Neuronal stem cell (in vitro differentiated cells): ENCODE measurements at regions not wholly inside any gene's neighbourhood (a gene's known extent, or its start where the extent isn't known, plus 50 kb on each side); places are given as distances from the start of the nearest gene placed in this dataset.

ENCODE experiments used
- DNase-seq: peaks from one replicate; pipeline ENCODE4 v3.0.0-alpha.2; 2013; ENCODE audit warnings: low spot score
- H2AFZ ChIP-seq: one replicate; pipeline ENCODE4 v1.6.1; 2013; ENCODE audit warnings: mild to moderate bottlenecking, low read length, inconsistent platforms
- H2AK5ac ChIP-seq: 2 replicates; pipeline ENCODE4 v1.6.1; 2013; ENCODE audit warnings: low read depth, mild to moderate bottlenecking, inconsistent platforms, low read length, moderate library complexity, mixed read lengths
- H2BK120ac ChIP-seq: 2 replicates; pipeline ENCODE4 v1.6.1; 2013; ENCODE audit warnings: low read depth, mild to moderate bottlenecking, inconsistent platforms, low read length, moderate library complexity, mixed read lengths
- H2BK12ac ChIP-seq: one replicate; pipeline ENCODE4 v1.6.1; 2013; ENCODE audit warnings: low read length, inconsistent platforms
- H2BK15ac ChIP-seq: 2 replicates; pipeline ENCODE4 v1.6.1; 2013; ENCODE audit warnings: mild to moderate bottlenecking, low read length, inconsistent platforms, mixed read lengths
- H2BK5ac ChIP-seq: one replicate; pipeline ENCODE4 v1.6.1; 2013; ENCODE audit warnings: inconsistent platforms, mild to moderate bottlenecking, low read length, moderate library complexity
- H3K14ac ChIP-seq: one replicate; pipeline ENCODE4 v1.6.1; 2013; ENCODE audit warnings: low read length, inconsistent platforms
- H3K18ac ChIP-seq: 2 replicates; pipeline ENCODE4 v1.6.1; 2013; ENCODE audit warnings: low read length, inconsistent platforms
- H3K23ac ChIP-seq: 2 replicates; pipeline ENCODE4 v1.6.1; 2013; ENCODE audit warnings: low read depth, mild to moderate bottlenecking, mixed read lengths, low read length, inconsistent platforms; ENCODE audit not compliant: poor library complexity
- H3K27ac ChIP-seq: replicated peaks from 3 replicates; pipeline ENCODE4 v1.5.1; 2013; ENCODE audit warnings: low read length, inconsistent platforms
- H3K27me3 ChIP-seq, 3 experiments: 2 replicates each; pipeline ENCODE4 v1.6.1; 2013; ENCODE audit warnings: low read length in 3 of 3, mild to moderate bottlenecking in 2 of 3, inconsistent platforms in 1 of 3, low read depth in 1 of 3, mixed read lengths in 1 of 3, moderate library complexity in 1 of 3; ENCODE audit not compliant: control insufficient read depth in 3 of 3, insufficient read depth in 3 of 3
- H3K36me3 ChIP-seq, 2 donors: replicated peaks in 1 of 2; 2 replicates each; pipeline ENCODE4 v1.6.1; 2013; ENCODE audit warnings: low read length in 2 of 2; ENCODE audit not compliant: control insufficient read depth in 2 of 2, insufficient read depth in 2 of 2
- H3K4ac ChIP-seq: 2 replicates; pipeline ENCODE4 v1.6.1; 2013; ENCODE audit warnings: inconsistent platforms, mild to moderate bottlenecking, low read length, moderate library complexity
- H3K4me1 ChIP-seq, 2 donors: 1 replicate in 1 of 2; 2 replicates in 1 of 2; pipeline ENCODE4 v1.6.1; 2013; ENCODE audit warnings: low read length in 2 of 2, low read depth in 1 of 2; ENCODE audit not compliant: control insufficient read depth in 2 of 2, insufficient read depth in 1 of 2
- H3K4me2 ChIP-seq: one replicate; pipeline ENCODE4 v1.6.1; 2013; ENCODE audit warnings: mild to moderate bottlenecking, low read length, inconsistent platforms; ENCODE audit not compliant: insufficient read depth, poor library complexity, severe bottlenecking
- H3K4me3 ChIP-seq, 2 donors: 2 replicates each; pipeline ENCODE4 v1.5.1; 2013; ENCODE audit warnings: low read length in 2 of 2, mild to moderate bottlenecking in 2 of 2, inconsistent platforms in 1 of 2, moderate library complexity in 1 of 2
- H3K79me1 ChIP-seq: one replicate; pipeline ENCODE4 v1.6.1; 2013; ENCODE audit warnings: low read depth, mild to moderate bottlenecking, inconsistent platforms, low read length, moderate library complexity
- H3K9ac ChIP-seq: one replicate; pipeline ENCODE4 v1.6.1; 2013; ENCODE audit warnings: mild to moderate bottlenecking, low read depth, low read length, inconsistent platforms; ENCODE audit not compliant: poor library complexity
- H3K9me3 ChIP-seq, 2 donors: replicated peaks in 1 of 2; 2 replicates each; pipeline versions ENCODE3 to v1.6.1; 2013; ENCODE audit warnings: low read length in 2 of 2, mild to moderate bottlenecking in 2 of 2, inconsistent platforms in 1 of 2, low read depth in 1 of 2, mixed read lengths in 1 of 2, moderate library complexity in 1 of 2; ENCODE audit not compliant: control insufficient read depth in 2 of 2, insufficient read depth in 1 of 2
- H4K8ac ChIP-seq: one replicate; pipeline ENCODE4 v1.6.1; 2013; ENCODE audit warnings: low read depth, mild to moderate bottlenecking, inconsistent platforms, low read length, moderate library complexity
- H4K91ac ChIP-seq: one replicate; pipeline ENCODE4 v1.6.1; 2013; ENCODE audit warnings: low read length, low read depth, mild to moderate bottlenecking, inconsistent platforms; ENCODE audit not compliant: poor library complexity
- WGBS, 2 donors: extraction: QIAGEN DNeasy Blood & Tissue Kit; methylation state at CpG; one replicate each; pipeline ENCODE4 v1.1.7; 2013; ENCODE audit warnings: missing lambda C conversion rate in 2 of 2, mixed read lengths in 1 of 2; ENCODE audit not compliant: insufficient read length in 2 of 2, insufficient replicate concordance in 1 of 2; ENCODE audit errors: extremely low coverage in 2 of 2; 5-methylcytosine and 5-hydroxymethylcytosine counted together

DNA sequence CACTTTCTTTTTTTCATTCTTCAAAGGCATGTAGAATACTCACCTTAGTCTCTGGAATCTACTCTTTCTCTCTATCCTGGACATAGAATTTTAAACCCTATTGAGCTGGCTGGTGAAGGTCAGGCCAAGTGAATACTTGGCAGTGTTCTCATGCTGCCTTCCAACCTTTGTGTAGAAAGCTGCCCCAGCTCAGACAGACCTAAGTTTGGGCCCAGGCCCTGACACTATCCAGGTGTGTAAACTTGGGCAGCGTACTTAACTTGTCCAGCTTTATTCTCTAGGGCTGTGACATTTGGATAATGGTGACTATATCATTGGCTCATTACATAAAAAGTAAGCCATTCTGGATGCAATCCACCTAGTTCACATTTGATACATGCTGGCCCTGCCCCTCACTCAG is 298.3 kb downstream of the IRX1 start:
- H3K27ac ChIP-seq: no peak overlapping the region
- H3K79me1 ChIP-seq: no peaks in the 10 kb centered on the region
- no peak overlapping the region for H2BK12ac ChIP-seq
- H3K4me2 ChIP-seq: no peak overlapping the region
- no peak overlapping the region for H4K91ac ChIP-seq
- H2AFZ ChIP-seq: no peak overlapping the region
- H3K23ac ChIP-seq: no peak overlapping the region
- no peak overlapping the region for H3K18ac ChIP-seq
- no peak overlapping the region for H2BK15ac ChIP-seq
- DNase-seq: no peak
- H4K8ac ChIP-seq: no peak overlapping the region
- peaks cover 9 to 10% of the 10 kb centered on the region in 2 donors for H3K4me1 ChIP-seq
- no peak overlapping the region for H3K9ac ChIP-seq
- H2AK5ac ChIP-seq: no peak overlapping the region
- H3K9me3 ChIP-seq: peaks cover 0 to 4% of the 10 kb centered on the region in 2 donors
- H3K14ac ChIP-seq: no peak overlapping the region
- no peaks in the 10 kb centered on the region for H3K36me3 ChIP-seq
- H3K4ac ChIP-seq: no peak overlapping the region
- H3K4me3 ChIP-seq: no peak overlapping the region
- no peak overlapping the region for H2BK120ac ChIP-seq
- WGBS, 2 donors: no CpG with 5 or more reads among the region's 1 CpG
- no peak overlapping the region for H2BK5ac ChIP-seq
- peaks cover 0 to 5% (median 0%) of the 10 kb centered on the region in 3 experiments for H3K27me3 ChIP-seq

DNA sequence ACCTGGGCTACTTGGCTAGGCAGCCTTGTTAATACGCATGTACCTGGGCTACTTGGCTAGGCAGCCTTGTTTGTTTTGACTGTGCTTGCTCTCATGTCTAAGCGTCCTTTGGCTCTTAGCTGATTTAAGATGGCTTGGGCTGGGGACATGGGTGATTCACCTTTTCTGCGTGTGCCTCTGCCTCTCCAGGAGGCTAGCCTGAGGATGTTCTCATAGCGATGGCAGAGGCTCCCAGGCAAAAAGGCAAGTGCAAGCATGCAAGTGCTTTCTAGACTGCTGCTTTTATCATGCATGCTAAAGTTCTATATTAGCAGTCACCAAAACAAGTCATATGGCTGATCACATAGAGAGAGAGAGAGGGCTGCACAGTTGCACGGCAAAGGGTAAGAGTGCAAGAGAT is 300.5 kb downstream of the IRX1 start:
- no peak overlapping the region for H4K8ac ChIP-seq
- no peak overlapping the region for H2AK5ac ChIP-seq
- H2BK5ac ChIP-seq: no peak overlapping the region
- no peak overlapping the region for H3K23ac ChIP-seq
- H2AFZ ChIP-seq: no peak overlapping the region
- H3K9me3 ChIP-seq: peaks cover 0 to 4% of the 10 kb centered on the region in 2 donors
- H2BK12ac ChIP-seq: peak overlapping the region; percentile 16
- no peak overlapping the region for H4K91ac ChIP-seq
- no peak overlapping the region for H3K14ac ChIP-seq
- no peak overlapping the region for H3K9ac ChIP-seq
- H3K27me3 ChIP-seq: peaks cover 0 to 4% (median 0%) of the 10 kb centered on the region in 3 experiments
- no peak overlapping the region for H3K4me3 ChIP-seq
- no peak overlapping the region for H2BK120ac ChIP-seq
- H3K4me2 ChIP-seq: no peak overlapping the region
- no peaks in the 10 kb centered on the region for H3K36me3 ChIP-seq
- H2BK15ac ChIP-seq: no peak overlapping the region
- no peaks in the 10 kb centered on the region for H3K79me1 ChIP-seq
- H3K4me1 ChIP-seq: no peaks in the 10 kb centered on the region
- no CpG with 5 or more reads among the region's 5 CpGs for WGBS, 2 donors
- H3K18ac ChIP-seq: no peak overlapping the region
- H3K27ac ChIP-seq: no peak overlapping the region
- H3K4ac ChIP-seq: no peak overlapping the region
- no peak for DNase-seq

DNA sequence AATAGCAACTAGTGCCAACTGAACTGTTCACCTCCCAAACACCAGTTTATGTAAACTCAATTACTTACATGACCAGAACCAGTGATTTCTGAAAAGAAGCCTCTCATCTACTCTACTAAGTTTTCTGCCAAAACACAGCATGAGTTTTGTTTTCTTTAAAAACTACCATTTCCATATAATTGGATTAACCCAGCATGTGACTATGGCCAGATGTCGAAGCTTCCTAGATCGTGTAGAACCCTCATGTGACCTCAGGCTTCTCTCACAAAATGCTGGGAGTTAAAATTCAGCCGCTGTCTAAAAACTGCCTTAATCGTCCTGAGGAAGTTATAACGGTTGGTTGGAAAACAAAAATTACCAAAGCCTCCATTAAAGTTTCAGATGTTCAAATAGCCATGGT is 303.5 kb downstream of the IRX1 start:
- H2AK5ac ChIP-seq: no peak overlapping the region
- no peak overlapping the region for H2BK5ac ChIP-seq
- H2BK12ac ChIP-seq: no peak overlapping the region
- H3K36me3 ChIP-seq: no peaks in the 10 kb centered on the region
- no peak overlapping the region for H3K9ac ChIP-seq
- H3K27ac ChIP-seq: no peak overlapping the region
- no peak overlapping the region for H3K4ac ChIP-seq
- H3K9me3 ChIP-seq: peaks cover 0 to 4% of the 10 kb centered on the region in 2 donors
- WGBS, 2 donors: no CpG with 5 or more reads among the region's 5 CpGs
- H3K14ac ChIP-seq: no peak overlapping the region
- H3K27me3 ChIP-seq: peaks cover 0 to 4% (median 0%) of the 10 kb centered on the region in 3 experiments
- no peak overlapping the region for H4K8ac ChIP-seq
- no peak overlapping the region for H4K91ac ChIP-seq
- H3K23ac ChIP-seq: no peak overlapping the region
- no peak overlapping the region for H3K4me3 ChIP-seq
- H2AFZ ChIP-seq: no peak overlapping the region
- H3K79me1 ChIP-seq: no peaks in the 10 kb centered on the region
- no peak overlapping the region for H2BK15ac ChIP-seq
- no peaks in the 10 kb centered on the region for H3K4me1 ChIP-seq
- no peak overlapping the region for H3K4me2 ChIP-seq
- no peak for DNase-seq
- no peak overlapping the region for H2BK120ac ChIP-seq
- H3K18ac ChIP-seq: no peak overlapping the region

DNA sequence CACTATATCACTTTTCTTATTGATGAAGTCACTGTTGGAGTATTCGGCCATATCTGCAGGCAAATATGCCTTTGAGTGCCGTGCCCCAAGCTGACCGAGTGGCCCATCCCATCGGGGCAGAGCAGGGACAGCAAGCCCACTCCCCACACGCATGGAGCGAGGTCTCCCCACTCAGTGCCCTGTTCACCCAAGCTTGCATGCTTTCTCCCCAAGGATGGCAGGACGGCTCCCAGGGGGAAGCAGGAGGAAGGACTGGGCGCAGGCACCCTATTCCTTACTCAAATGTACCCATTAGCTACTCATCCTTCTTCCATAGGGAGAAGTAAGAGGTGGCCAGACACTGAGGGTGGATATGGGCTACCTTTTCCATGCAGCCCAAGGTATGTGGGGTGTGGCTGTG is 309.0 kb downstream of the IRX1 start:
- no peaks in the 10 kb centered on the region for H3K36me3 ChIP-seq
- no peak overlapping the region for H3K4ac ChIP-seq
- H3K27ac ChIP-seq: no peak overlapping the region
- H2BK15ac ChIP-seq: peak overlapping the region; percentile 7
- peak overlapping the region; percentile 48 for H2AK5ac ChIP-seq
- H4K91ac ChIP-seq: no peak overlapping the region
- peak overlapping the region; percentile 4 for H3K18ac ChIP-seq
- no peak overlapping the region for H3K4me2 ChIP-seq
- H2AFZ ChIP-seq: no peak overlapping the region
- no peaks in the 10 kb centered on the region for H3K79me1 ChIP-seq
- H2BK12ac ChIP-seq: no peak overlapping the region
- peak overlapping the region in 1 of 2 donors; percentile 7 for H3K4me3 ChIP-seq
- no peak overlapping the region for H4K8ac ChIP-seq
- H3K4me1 ChIP-seq: no peaks in the 10 kb centered on the region
- no peaks in the 10 kb centered on the region for H3K9me3 ChIP-seq
- no peak overlapping the region for H2BK120ac ChIP-seq
- H2BK5ac ChIP-seq: no peak overlapping the region
- H3K23ac ChIP-seq: no peak overlapping the region
- WGBS, 2 donors: no CpG with 5 or more reads among the region's 8 CpGs
- DNase-seq: no peak
- H3K9ac ChIP-seq: no peak overlapping the region
- no peak overlapping the region for H3K14ac ChIP-seq
- H3K27me3 ChIP-seq: no peaks in the 10 kb centered on the region
